NB4 (cell line): ENCODE measurements at regions not wholly inside any gene's neighbourhood (a gene's known extent, or its start where the extent isn't known, plus 50 kb on each side); places are given as distances from the start of the nearest gene placed in this dataset.

Experiments
- CTCF ChIP-seq: IDR thresholded peaks from one replicate; pipeline ENCODE4 v1.5.1; 2012; ENCODE audit warnings: low read depth, low read length
- MAX ChIP-seq: IDR thresholded peaks from 2 replicates; pipeline ENCODE4 v1.6.1; 2011; ENCODE audit warnings: low read depth, low read length
- POLR2A ChIP-seq: IDR thresholded peaks from 2 replicates; pipeline ENCODE4 v1.6.1; 2011; ENCODE audit warnings: mild to moderate bottlenecking; ENCODE audit not compliant: insufficient read length; ENCODE audit errors: extremely low read depth

GRCh38 chr6:22399693-22400092 lies 102.9 kb upstream of the PRL start:
- TF ChIP-seq CTCF (no peak), POLR2A (no peak), MAX (no peak)
